Heart left ventricle (tissue), 13 donors: ENCODE measurements at regions not wholly inside any gene's neighbourhood (a gene's known extent, or its start where the extent isn't known, plus 50 kb on each side); places are given as distances from the start of the nearest gene placed in this dataset.
"Not testable (repeated sequence)": the region's sequence is repeated elsewhere in the genome, so short reads cannot be mapped to it uniquely, and the experiment has no call there.

ENCODE experiments used
- CTCF ChIP-seq, 12 donors: fragments of 200-600 bp; sonication (generic) in 4 of 12; IDR thresholded peaks; one replicate each; pipeline versions ENCODE4 v1.5.0 to v1.8.0; 2018 to 2022; ENCODE audit warnings: antibody characterized with exemption in 12 of 12, mild to moderate bottlenecking in 5 of 12
- POLR2A ChIP-seq, 2 donors: fragments of 450-650 bp; IDR thresholded peaks; one replicate each; pipeline ENCODE4 v1.6.1; 2017; ENCODE audit warnings: antibody characterized with exemption in 2 of 2, mild to moderate bottlenecking in 2 of 2, moderate library complexity in 2 of 2
- donor health status: ischemic (EF 13 %, LVEDD 7.1; RV severe dilation, severe dysfunction).
- donor health status: DM: no; HTN: yes; CAD: no.
- donor health status: DM: no; HTN: no; CAD: no.
- donor health status: ischemic (EF 25% LVEDD 6.9; RV normal size, moderate dysfunction).
- donor health status: ischemic (EF 25% LVEDD 5.7; RV mildly dilated, moderate dysfunction).
- donor health status: ischemic (EF 35%, LVEDD 5.7; RV mildly dilated, moderate dysfunction).
- donor health status: nonischemic (EF 11% LVEDD 7.7; RV severe dilation, severe dysfunction).
- donor health status: DM: yes; HTN: yes; CAD: no.
- donor health status: PGD.
- donor health status: ischemic (EF 29% LVEDD 5.4; RV normal size, mild dysfunction).
- donor health status: nonischemic (EF 23%, LVEDD 6.1; RV moderate dilation, normal function).

- TF ChIP-seq CTCF, POLR2A (IDR thresholded peaks at IDR 0.05): not testable (repeated sequence)
Observed at GRCh38 chr5:174648618-174649017, 75.8 kb upstream of the MSX2 start.
